RWPE1 (cell line): ENCODE measurements at regions not wholly inside any gene's neighbourhood (a gene's known extent, or its start where the extent isn't known, plus 50 kb on each side); places are given as distances from the start of the nearest gene placed in this dataset.

Experiments
- CTCF ChIA-PET: fragments of 350-600 bp; sonication (Branson Sonifier 250); formaldehyde crosslinking; extraction: SDS; loops from one replicate; lab custom pipeline; 2021; lab: Yijun Ruan, JAX
- POLR2A ChIA-PET: fragments of 400-600 bp; formaldehyde crosslinking; extraction: SDS; loops from one replicate; lab custom pipeline; 2020; ENCODE audit warnings: antibody characterized with exemption; ENCODE audit not compliant: low non-redundant PET; lab: Yijun Ruan, JAX
- DNase-seq: peaks from one replicate; pipeline ENCODE4 v3.0.0; 2012; ENCODE audit warnings: low spot score
- H3K27ac ChIP-seq: fragments of 450-650 bp; 2 replicates; pipeline ENCODE4 v1.5.1; 2017
- TF ChIP-seq, protein P1 (sequence below): fragments of 450-650 bp; conservative IDR thresholded peaks from 2 replicates; pipeline ENCODE4 v1.5.1; 2017; ENCODE audit warnings: low read depth, mild to moderate bottlenecking

GRCh38 chr1:215394084-215394991, 172.8 kb upstream of the KCTD3 start:
- CTCF ChIA-PET = no interaction called here

GRCh38 chr1:215397106-215397505, 170.0 kb upstream of the KCTD3 start:
- H3K27ac ChIP-seq = no peak overlapping the region
- no peak for DNase-seq
- ChIA-PET POLR2A (no interaction called here), CTCF (interaction anchor here (0.6 kb wide), 1 partner anchor 1069 kb away, joined by 3 read pairs; no protein-coding TSS in a partner anchor)
- TF ChIP-seq, protein P1, sequence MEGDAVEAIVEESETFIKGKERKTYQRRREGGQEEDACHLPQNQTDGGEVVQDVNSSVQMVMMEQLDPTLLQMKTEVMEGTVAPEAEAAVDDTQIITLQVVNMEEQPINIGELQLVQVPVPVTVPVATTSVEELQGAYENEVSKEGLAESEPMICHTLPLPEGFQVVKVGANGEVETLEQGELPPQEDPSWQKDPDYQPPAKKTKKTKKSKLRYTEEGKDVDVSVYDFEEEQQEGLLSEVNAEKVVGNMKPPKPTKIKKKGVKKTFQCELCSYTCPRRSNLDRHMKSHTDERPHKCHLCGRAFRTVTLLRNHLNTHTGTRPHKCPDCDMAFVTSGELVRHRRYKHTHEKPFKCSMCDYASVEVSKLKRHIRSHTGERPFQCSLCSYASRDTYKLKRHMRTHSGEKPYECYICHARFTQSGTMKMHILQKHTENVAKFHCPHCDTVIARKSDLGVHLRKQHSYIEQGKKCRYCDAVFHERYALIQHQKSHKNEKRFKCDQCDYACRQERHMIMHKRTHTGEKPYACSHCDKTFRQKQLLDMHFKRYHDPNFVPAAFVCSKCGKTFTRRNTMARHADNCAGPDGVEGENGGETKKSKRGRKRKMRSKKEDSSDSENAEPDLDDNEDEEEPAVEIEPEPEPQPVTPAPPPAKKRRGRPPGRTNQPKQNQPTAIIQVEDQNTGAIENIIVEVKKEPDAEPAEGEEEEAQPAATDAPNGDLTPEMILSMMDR = no peak

More at GRCh38 chr1:215394084-215394991, 172.8 kb upstream of the KCTD3 start:
- DNase-seq = no peak
- no peak overlapping the region for H3K27ac ChIP-seq
- TF ChIP-seq, protein P1 = no peak
- POLR2A ChIA-PET = no interaction called here

DNA sequence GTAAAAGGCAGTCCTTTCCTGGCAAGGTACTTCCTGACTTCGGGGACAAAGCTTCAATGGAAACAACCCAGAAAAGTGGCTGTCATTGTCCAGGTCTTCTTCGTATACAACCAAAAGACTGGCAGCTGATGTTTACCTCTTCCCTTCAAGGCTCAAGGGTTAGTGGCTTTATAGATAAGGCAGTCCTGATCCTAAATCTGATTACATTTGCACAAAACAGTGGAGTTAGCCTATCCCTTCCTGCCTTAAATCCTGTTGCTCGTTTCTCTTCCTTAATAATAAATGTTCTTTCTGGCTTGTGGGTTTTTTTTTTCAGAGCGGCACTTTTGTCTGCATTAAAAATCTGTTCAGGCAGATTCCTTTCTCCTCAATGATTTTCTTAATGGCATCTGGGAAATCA, 169.3 kb upstream of the KCTD3 start:
- TF ChIP-seq, protein P1 = no peak
- CTCF ChIA-PET = no interaction called here
- no peak overlapping the region for H3K27ac ChIP-seq
- DNase-seq = no peak
- POLR2A ChIA-PET = no interaction called here

- no peak overlapping the region for H3K27ac ChIP-seq
- ChIA-PET POLR2A (no interaction called here), CTCF (interaction anchor here (0.8 kb wide), 1 partner anchor 23 kb away, joined by 3 read pairs; no protein-coding TSS in a partner anchor)
- no peak for DNase-seq
- TF ChIP-seq, protein P1 = no peak
These were observed 167.3 kb upstream of the KCTD3 start for GRCh38 chr1:215399787-215400186.

DNA sequence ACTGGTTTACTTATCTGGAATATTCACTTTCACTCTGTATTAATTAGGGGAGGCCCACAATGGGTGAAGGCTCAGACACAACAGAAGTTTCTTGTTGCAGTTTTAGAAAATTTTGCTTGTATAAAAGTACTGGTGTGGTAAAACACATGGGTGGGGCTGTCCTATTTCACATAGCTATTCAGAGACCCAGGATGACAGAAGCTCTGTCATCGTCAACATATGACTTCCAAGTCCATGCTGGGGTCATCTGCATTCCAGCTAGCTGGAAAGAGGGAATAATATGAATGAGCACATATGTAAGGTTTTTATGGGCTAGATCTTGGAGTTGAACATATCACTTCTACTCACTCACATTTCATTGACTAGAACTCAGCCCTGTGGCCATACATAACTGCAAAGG, 166.4 kb upstream of the KCTD3 start:
- no peak overlapping the region for H3K27ac ChIP-seq
- DNase-seq = no peak
- ChIA-PET POLR2A (no interaction called here), CTCF (interaction anchor here (0.6 to 1.2 kb wide), 2 partner anchors 16 to 886 kb away, joined by 3 to 5 read pairs; no protein-coding TSS in a partner anchor)
- TF ChIP-seq, protein P1 = no peak

DNA sequence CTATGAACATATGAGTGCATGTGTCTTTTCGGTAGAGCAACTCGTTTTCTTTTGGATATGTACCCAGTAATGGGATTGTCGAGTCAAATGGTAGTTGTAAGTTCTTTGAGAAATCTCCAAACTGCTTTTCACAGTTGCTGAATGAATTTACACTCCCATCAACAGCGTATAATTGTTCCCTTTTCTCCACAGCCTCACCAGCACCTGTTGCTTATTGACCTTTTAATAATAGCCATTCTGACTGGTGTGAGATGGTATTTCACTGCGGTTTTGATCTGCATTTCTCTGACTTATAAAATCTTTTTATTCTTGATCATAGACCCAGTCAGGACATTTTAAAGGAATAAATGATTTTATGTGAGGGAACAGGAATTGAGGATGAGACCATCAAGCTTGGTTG, 165.0 kb upstream of the KCTD3 start:
- TF ChIP-seq, protein P1 = no peak

More for the DNA sequence above, 165.0 kb upstream of the KCTD3 start:
- no peak for DNase-seq
- ChIA-PET POLR2A (no interaction called here), CTCF (no interaction called here)
- no peak overlapping the region for H3K27ac ChIP-seq
